ENCODE measurements at regions not wholly inside any gene's neighbourhood (a gene's known extent, or its start where the extent isn't known, plus 50 kb on each side); places are given as distances from the start of the nearest gene placed in this dataset.

GRCh38 chr10:3708852-3709251 lies 76.2 kb downstream of the KLF6 start:
- H3K27me3 ChIP-seq = no peaks in the 10 kb centered on the region
- H3K36me3 ChIP-seq = no peaks in the 10 kb centered on the region
- intact Hi-C loops (cut with DNase I; ENCODE audit: low total_unique reads) = no loop called here
- no peak overlapping the region for H3K27ac ChIP-seq
- no peak for DNase-seq
- no peaks in the 10 kb centered on the region for H3K4me1 ChIP-seq
- TF ChIP-seq, protein P1, sequence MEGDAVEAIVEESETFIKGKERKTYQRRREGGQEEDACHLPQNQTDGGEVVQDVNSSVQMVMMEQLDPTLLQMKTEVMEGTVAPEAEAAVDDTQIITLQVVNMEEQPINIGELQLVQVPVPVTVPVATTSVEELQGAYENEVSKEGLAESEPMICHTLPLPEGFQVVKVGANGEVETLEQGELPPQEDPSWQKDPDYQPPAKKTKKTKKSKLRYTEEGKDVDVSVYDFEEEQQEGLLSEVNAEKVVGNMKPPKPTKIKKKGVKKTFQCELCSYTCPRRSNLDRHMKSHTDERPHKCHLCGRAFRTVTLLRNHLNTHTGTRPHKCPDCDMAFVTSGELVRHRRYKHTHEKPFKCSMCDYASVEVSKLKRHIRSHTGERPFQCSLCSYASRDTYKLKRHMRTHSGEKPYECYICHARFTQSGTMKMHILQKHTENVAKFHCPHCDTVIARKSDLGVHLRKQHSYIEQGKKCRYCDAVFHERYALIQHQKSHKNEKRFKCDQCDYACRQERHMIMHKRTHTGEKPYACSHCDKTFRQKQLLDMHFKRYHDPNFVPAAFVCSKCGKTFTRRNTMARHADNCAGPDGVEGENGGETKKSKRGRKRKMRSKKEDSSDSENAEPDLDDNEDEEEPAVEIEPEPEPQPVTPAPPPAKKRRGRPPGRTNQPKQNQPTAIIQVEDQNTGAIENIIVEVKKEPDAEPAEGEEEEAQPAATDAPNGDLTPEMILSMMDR (IDR thresholded peaks at IDR 0.05) = no peak
- TF ChIP-seq POLR2A (IDR thresholded peaks at IDR 0.05) = no peak
- peaks cover 0 to 6% of the 10 kb centered on the region in 2 donors for H3K9me3 ChIP-seq
- H3K4me3 ChIP-seq = no peak overlapping the region

DNA sequence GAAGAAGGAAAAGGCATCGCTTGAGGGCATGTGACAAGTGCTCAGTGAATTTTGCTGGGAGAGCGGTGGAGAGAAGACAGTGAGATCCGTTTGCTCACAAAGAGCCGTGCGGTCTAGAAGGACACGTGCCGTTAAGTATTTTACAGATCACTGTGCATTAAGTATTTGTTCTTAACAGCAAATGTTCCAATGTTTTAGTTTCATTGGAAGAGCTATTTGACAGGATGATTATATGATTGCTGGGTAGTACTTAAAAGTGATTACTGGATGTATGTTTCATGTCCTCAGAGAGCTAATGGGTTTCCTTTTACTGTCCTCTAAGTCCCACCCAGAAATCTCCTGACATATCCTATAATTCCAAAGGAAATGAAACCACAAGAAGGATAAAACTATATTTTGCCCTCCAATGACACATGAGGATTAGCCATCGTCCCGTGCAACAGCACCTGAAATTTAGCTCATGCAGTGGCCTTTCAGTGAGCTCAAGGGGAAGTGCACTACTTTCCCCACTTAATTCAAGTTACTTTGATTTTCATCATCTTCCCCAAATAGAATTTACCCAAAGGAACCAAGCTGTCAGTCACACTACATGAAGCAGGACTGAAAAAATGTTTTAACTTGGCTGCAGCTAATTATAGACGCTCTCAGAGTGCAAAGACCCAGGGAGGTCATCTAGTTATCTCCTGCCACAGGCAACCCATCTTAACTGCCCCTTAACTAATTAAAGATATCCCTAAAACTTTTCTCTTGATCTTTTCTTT lies 80.3 kb downstream of the KLF6 start:
- DNase-seq = no peak
- no peak overlapping the region for H3K27ac ChIP-seq
- TF ChIP-seq, protein P1 (IDR thresholded peaks at IDR 0.05) = no peak
- TF ChIP-seq POLR2A (IDR thresholded peaks at IDR 0.05) = no peak
- intact Hi-C loops (cut with DNase I; ENCODE audit: low total_unique reads) = no loop called here
- H3K36me3 ChIP-seq = no peaks in the 10 kb centered on the region
- no peaks in the 10 kb centered on the region for H3K27me3 ChIP-seq
- H3K9me3 ChIP-seq = no peaks in the 10 kb centered on the region
- H3K4me3 ChIP-seq = no peak overlapping the region
- H3K4me1 ChIP-seq = no peaks in the 10 kb centered on the region

DNA sequence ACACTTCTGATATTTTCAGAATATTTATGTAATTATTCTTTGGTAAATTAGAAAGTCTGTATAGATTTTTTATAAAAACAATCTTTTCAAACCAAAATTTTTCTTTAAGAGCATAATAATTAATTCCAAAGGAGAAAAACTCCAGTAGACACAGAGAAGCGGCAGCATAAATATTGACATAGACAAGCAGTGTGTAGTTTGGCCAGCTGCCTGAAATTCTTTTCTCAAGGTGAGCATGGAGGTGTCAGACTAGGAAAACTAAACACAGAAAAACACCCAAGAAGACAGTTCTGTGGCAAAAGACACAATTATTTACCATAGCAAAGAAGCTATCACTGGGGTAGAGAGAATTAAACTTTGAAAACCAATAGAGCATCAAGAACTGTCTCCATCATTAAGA lies 82.4 kb downstream of the KLF6 start:
- Histone ChIP-seq H3K4me1 (no peaks in the 10 kb centered on the region), H3K9me3 (no peaks in the 10 kb centered on the region), H3K27me3 (no peaks in the 10 kb centered on the region), H3K36me3 (no peaks in the 10 kb centered on the region), H3K27ac (no peak overlapping the region), H3K4me3 (no peak overlapping the region)
- intact Hi-C loops (cut with DNase I; ENCODE audit: low total_unique reads) = no loop called here
- no peak for TF ChIP-seq POLR2A (IDR thresholded peaks at IDR 0.05)
- TF ChIP-seq, protein P1 (IDR thresholded peaks at IDR 0.05) = no peak
- DNase-seq = no peak

DNA sequence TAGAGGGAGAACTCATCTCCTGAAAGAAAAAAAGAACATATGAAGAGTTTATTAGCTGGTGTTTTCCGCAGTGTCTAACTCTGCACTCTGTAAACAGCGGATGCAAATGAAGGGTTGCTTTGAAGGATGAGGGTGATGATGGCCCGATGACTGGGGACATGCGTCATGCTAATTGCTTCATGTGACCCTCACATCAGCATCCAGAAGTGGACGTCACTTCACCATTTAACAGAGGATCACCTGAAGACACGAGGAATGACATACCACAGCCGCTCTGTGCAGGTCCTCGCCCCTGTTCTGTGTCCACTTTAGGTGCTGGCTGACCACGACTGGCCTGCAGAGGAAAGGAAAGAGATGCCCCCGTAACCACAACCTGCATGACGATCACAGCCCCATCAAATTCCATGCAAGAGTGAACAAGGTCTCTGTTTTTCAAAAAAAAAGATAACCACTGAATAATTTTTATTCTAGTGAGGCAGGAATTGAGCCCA lies 82.9 kb downstream of the KLF6 start:
- no peaks in the 10 kb centered on the region for H3K36me3 ChIP-seq
- no peaks in the 10 kb centered on the region for H3K27me3 ChIP-seq
- TF ChIP-seq, protein P1 (IDR thresholded peaks at IDR 0.05) = no peak
- TF ChIP-seq POLR2A (IDR thresholded peaks at IDR 0.05) = no peak
- no peaks in the 10 kb centered on the region for H3K4me1 ChIP-seq
- intact Hi-C loops (cut with DNase I; ENCODE audit: low total_unique reads) = no loop called here
- no peak for DNase-seq
- no peak overlapping the region for H3K4me3 ChIP-seq
- H3K27ac ChIP-seq = no peak overlapping the region
- no peaks in the 10 kb centered on the region for H3K9me3 ChIP-seq

GRCh38 chr10:3701491-3701890 lies 83.5 kb downstream of the KLF6 start:
- no peaks in the 10 kb centered on the region for H3K36me3 ChIP-seq
- DNase-seq = no peak
- H3K27ac ChIP-seq = no peak overlapping the region
- no peak overlapping the region for H3K4me3 ChIP-seq
- no peaks in the 10 kb centered on the region for H3K4me1 ChIP-seq
- H3K27me3 ChIP-seq = no peaks in the 10 kb centered on the region
- TF ChIP-seq, protein P1 (IDR thresholded peaks at IDR 0.05) = no peak
- TF ChIP-seq POLR2A (IDR thresholded peaks at IDR 0.05) = no peak
- intact Hi-C loops (cut with DNase I; ENCODE audit: low total_unique reads) = no loop called here
- no peaks in the 10 kb centered on the region for H3K9me3 ChIP-seq
